Activated T-helper 2 cell treated with anti-CD3 and anti-CD28 coated beads, Interferon-gamma antibody, Interleukin-2, Interleukin-4, amounts not matched to agents 10 μg/mL and 5 μg/mL and 100 μg/mL, durations not matched to agents 14 hours and 24 hours and 36 hours (primary cell): ENCODE measurements at regions not wholly inside any gene's neighbourhood (a gene's known extent, or its start where the extent isn't known, plus 50 kb on each side); places are given as distances from the start of the nearest gene placed in this dataset.

Experiments used
- DNase-seq: peaks from one replicate; pipeline ENCODE4 v3.0.0; 2021; ENCODE audit warnings: low spot score
- H3K27ac Mint-ChIP-seq: one replicate; pipeline ENCODE4 v1.8.0; 2021; ENCODE audit warnings: mixed read lengths
- H3K27me3 Mint-ChIP-seq: one replicate; pipeline ENCODE4 v1.8.0; 2021; ENCODE audit warnings: low read depth, mixed read lengths
- H3K36me3 Mint-ChIP-seq: one replicate; pipeline ENCODE4 v1.8.0; 2021; ENCODE audit warnings: low read depth, mixed read lengths
- H3K4me1 Mint-ChIP-seq: one replicate; pipeline ENCODE4 v1.8.0; 2021; ENCODE audit warnings: low read depth, mixed read lengths
- H3K4me3 Mint-ChIP-seq: one replicate; pipeline ENCODE4 v1.8.0; 2021; ENCODE audit warnings: low read depth, mild to moderate bottlenecking, moderate library complexity, mixed read lengths
- H3K9me3 Mint-ChIP-seq: one replicate; pipeline ENCODE4 v1.8.0; 2021; ENCODE audit warnings: mixed read lengths
- intact Hi-C: fragments of 100-400 bp; cut with micrococcal nuclease; formaldehyde crosslinking; loops from one replicate; pipeline ENCODE4 v1.15.1; 2023

DNA sequence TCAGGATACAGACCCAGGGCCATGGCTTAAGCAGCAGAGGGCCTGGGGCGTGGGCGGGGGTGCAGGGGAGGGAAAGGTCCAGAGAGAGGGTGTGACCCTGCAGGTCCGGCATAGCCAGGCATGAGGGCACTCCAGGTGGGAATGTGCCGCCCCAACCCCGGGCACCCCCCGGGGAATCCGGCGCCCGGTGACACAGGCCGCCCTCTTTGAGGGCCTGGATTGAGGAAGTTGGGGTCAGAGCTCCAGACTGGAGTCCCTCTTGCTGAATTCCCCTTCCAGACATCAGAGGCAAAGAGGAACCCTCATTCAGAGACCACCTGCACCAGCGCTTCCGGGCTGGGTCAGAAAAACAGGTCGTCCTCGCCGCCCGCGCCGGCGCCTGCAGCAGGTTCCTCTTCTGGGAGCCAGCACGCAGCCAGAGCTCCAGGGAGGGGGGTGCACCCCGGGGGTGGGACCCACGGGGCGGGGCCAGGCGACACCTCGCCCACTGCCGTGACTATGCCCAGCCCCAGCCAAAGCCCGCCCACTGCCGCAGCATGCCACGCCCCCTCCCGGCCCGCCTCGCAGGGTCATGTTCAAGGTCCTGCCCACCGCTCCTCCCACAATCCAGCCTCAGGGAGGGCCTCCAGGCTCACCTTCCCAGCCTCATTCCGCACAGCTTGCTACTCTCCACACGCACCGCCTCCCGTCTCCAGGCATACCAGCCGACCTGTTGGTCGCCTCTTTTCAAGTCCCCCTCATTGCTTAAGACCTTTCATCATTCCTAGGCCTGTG is 98.3 kb upstream of the ID2 start:
- Mint-ChIP-seq H3K36me3 (no peaks in the 10 kb centered on the region), H3K9me3 (no peaks in the 10 kb centered on the region), H3K27me3 (peaks cover 5% of the 10 kb centered on the region), H3K4me1 (peaks cover 58% of the 10 kb centered on the region), H3K4me3 (peak overlapping the region; percentile 45), H3K27ac (no peak overlapping the region)
- DNase-seq = peak; percentile 37
- intact Hi-C loops = no loop called here

DNA sequence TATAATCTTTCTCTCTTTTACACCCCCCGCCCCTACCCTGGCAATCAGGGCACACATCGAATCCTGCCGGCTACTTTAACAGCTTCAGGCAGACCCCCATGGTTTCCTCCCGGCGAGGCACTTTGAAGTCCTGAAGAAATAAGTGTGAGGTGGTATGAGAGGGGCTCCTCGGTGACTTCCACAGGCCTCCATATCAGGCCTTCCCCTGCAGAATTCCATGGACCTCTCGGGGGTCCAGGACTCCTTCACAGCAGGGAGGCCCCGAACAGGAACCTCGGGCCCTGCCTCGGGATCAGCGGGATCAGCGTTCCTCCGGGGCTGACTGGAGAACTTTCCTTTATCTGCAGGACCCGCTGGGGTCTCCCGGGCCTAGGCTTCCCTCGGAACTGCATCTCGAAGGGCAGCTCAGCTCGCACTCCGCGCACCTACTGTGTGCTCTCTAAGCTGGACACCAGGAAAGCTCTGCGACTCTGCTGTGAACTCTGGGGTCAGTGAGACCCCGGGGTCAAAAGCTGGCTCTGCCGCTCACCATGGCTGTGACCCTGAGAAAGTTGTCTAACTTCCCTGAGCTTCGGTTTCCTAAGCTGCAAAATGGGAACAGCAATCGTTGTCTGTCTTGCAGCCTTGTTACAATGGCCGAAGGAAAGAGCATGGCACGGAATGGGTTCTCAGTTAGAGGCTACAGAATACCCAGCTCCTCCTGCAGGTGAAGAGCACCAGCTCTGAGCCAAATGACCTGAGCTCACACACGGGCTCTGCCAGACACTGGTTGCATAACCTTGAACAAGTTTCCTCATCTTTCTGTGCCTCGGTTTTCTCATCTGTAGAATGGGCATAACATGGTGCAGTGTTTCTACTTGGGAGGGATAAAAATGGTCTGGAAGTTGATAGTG is 97.4 kb upstream of the ID2 start:
- H3K4me1 Mint-ChIP-seq = peaks cover 62% of the 10 kb centered on the region
- H3K9me3 Mint-ChIP-seq = no peaks in the 10 kb centered on the region
- peaks cover 8% of the 10 kb centered on the region for H3K27me3 Mint-ChIP-seq
- no peaks in the 10 kb centered on the region for H3K36me3 Mint-ChIP-seq
- no peak for DNase-seq
- intact Hi-C loops = loop anchor here (5.0 kb wide), 1 partner anchor 272 kb away; no protein-coding TSS in a partner anchor
- peak overlapping the region; percentile 45 for H3K4me3 Mint-ChIP-seq
- no peak overlapping the region for H3K27ac Mint-ChIP-seq

DNA sequence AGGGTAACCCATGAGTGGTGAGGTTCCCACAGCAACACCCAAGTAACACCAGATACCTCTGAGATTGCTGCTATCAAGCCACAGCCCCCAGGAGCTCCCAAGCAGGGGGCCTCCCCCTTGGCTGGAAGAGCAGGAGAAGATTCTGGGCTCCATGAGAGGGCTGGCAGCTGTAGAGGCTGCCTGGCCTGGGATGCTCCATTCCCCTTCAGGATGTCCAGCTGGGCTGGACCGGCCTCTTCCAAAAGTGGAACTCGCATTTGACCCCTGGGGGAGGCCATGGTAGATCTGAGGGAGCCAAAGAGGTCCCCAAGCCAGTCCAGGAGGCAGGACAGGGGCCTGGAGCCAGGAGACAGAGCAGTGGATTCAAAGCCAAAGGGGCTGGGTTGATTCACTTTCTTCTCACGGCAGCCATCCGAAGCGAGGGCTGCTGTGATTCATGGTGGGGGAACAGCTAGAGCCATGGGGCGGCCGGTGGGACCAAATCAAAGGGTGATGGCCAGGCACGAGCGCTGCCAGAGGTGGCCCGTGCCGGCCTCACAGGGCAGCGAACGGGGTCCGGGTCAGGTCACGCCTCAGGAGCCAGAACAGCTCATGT is 95.3 kb upstream of the ID2 start:
- peak overlapping the region; percentile 57 for H3K27ac Mint-ChIP-seq

DNA sequence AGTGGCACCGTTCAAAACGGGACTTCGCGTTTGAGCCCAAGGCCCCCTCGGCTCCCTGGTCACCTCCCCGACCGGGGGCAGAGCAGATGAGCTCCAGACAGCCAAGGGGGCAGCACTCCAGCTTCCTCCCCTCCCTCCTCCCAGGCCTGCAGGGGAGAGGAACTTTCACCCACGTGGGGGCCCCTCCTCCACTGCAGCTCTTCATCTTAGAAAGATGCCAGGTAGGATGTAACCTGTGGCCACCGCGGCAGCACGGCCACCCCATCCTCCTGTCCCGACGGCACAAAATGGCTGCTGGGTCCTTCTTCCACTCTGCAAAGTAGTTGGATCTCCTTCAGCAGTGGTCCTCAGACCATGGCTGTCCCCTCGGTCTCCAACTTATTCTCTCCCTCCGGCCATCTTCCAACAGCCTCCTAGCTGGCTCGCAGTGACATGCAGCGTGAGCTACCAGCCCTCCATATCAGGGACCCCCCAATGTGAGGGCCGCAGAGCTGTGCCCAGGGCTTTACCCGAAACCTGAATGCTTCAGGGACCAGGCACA is 94.5 kb upstream of the ID2 start:
- peaks cover 48% of the 10 kb centered on the region for H3K4me1 Mint-ChIP-seq
- H3K27ac Mint-ChIP-seq = peak overlapping the region; percentile 55
- H3K27me3 Mint-ChIP-seq = peaks cover 22% of the 10 kb centered on the region
- no peak for DNase-seq
- no peaks in the 10 kb centered on the region for H3K36me3 Mint-ChIP-seq
- H3K9me3 Mint-ChIP-seq = no peaks in the 10 kb centered on the region
- H3K4me3 Mint-ChIP-seq = no peak overlapping the region
- intact Hi-C loops = loop anchor here (2.0 to 5.0 kb wide), 3 partner anchors 95 to 275 kb away; partner anchors contain the start of gene ID2

More for the DNA sequence above, 95.3 kb upstream of the ID2 start:
- H3K4me1 Mint-ChIP-seq = peaks cover 52% of the 10 kb centered on the region
- peak overlapping the region; percentile 26 for H3K4me3 Mint-ChIP-seq
- no peaks in the 10 kb centered on the region for H3K36me3 Mint-ChIP-seq
- intact Hi-C loops = loop anchor here (1.0 to 5.0 kb wide), 6 partner anchors 22 to 274 kb away; partner anchors contain the start of gene ID2
- no peak for DNase-seq
- H3K27me3 Mint-ChIP-seq = peaks cover 16% of the 10 kb centered on the region
- no peaks in the 10 kb centered on the region for H3K9me3 Mint-ChIP-seq

DNA sequence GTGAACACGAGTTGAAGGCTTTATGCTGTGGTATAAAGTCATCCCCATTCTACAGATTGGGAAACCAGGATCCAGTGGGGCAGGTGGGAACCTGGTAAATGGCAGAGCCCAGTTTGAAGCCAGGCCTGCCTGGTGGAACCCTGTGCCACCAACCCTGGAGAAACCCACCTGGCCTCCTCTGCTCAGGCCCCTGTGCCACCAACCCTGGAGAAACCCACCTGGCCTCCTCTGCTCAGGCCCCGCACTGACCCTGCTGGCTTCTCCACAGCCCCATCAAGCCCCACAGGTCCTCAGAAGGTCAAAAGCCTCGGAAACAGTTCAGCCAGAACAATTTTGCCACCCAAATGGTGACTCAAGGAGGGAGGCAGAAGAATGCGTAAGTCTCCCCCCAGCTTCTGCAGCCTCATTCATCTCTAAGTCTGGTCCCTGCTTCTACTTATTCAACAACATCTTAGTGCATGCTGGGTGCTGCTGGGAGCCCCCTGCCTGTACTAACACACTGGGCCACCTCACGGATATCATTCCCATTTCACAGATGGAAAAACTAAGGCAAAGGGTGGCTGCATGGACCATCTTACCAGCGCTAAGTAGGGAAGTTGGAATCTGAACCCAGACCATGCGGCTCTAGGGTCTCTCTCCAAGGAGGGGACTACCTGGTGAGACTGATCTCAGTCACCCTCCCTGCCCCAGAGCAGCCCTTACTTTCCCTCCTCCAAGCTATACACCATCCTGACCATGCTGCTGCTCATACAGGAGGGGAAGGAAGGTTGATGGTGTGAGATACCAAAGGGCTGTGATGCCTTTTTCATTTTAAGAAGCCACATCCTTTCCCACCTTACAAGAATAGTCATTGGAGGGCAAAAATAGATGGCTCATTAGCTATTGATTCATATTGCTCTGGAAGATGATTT is 93.7 kb upstream of the ID2 start:
- Mint-ChIP-seq H3K4me1 (peaks cover 48% of the 10 kb centered on the region), H3K27ac (peak overlapping the region; percentile 55), H3K27me3 (peaks cover 24% of the 10 kb centered on the region), H3K4me3 (no peak overlapping the region), H3K36me3 (no peaks in the 10 kb centered on the region), H3K9me3 (no peaks in the 10 kb centered on the region)
- intact Hi-C loops = loop anchor here (2.0 to 5.0 kb wide), 3 partner anchors 95 to 276 kb away; partner anchors contain the start of gene ID2
- no peak for DNase-seq

DNA sequence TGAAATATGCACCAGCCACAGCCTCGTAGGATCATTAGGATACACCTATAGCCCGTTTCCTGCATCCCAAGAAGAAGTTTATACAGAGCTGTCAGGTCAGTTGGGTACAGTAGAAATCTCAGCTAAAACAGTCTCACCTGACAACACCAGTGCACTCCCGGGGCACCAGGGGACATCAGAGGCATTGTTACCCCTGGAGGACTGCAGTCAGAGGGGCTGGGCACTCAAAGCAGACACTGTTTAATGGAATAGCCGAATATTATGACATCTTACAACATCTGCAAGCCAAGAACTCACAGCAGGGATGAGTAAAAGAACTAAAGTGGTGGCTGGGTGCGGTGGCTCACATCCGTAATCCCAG is 93.0 kb upstream of the ID2 start:
- Mint-ChIP-seq H3K27ac (no peak overlapping the region), H3K36me3 (no peaks in the 10 kb centered on the region), H3K9me3 (no peaks in the 10 kb centered on the region), H3K4me1 (peaks cover 52% of the 10 kb centered on the region), H3K27me3 (peaks cover 25% of the 10 kb centered on the region), H3K4me3 (no peak overlapping the region)
- DNase-seq = no peak
- intact Hi-C loops = loop anchor here (5.0 kb wide), 1 partner anchor 277 kb away; no protein-coding TSS in a partner anchor

DNA sequence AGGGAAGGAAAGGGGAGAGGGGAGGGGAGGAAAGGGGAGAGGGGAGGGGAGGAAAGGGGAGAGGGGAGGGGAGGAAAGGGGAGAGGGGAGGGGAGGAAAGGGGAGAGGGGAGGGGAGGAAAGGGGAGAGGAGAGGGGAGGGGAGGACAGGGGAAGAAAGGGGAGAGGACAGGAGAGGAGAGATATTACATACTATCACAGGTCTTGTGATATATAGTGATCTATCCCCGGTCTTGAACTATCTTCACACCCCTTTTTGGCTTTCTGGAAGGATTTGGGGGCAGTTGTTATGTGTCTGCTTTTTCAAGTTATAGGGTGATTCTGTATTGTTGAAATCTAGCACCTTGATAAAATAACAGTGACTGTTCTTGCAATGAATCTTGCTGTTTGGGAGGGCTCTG is 92.1 kb upstream of the ID2 start:
- DNase-seq = no peak
- Mint-ChIP-seq H3K4me3 (no peak overlapping the region), H3K4me1 (peaks cover 53% of the 10 kb centered on the region), H3K36me3 (no peaks in the 10 kb centered on the region), H3K27me3 (peaks cover 25% of the 10 kb centered on the region), H3K27ac (no peak overlapping the region), H3K9me3 (no peaks in the 10 kb centered on the region)
- intact Hi-C loops = loop anchor here (5.0 kb wide), 1 partner anchor 277 kb away; no protein-coding TSS in a partner anchor

DNA sequence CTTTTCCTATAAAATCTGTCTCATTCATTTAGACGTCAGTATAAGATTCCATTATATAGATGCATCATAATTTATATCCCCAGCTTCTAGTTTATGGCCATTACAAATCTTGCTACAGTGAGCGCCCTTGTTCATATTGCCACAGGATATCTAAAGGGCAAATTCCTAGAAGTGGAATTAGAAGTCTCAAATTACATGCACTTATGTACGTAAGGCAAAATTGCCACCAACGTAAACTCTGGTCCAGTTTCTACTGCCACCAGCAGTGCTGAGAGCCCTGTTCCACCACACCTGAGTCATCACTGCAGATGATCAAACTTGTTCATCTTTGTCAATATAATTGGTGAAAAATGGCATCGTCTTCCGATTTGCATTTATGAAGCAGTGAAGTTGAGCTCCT is 90.9 kb upstream of the ID2 start:
- no peak overlapping the region for H3K27ac Mint-ChIP-seq
- peaks cover 49% of the 10 kb centered on the region for H3K4me1 Mint-ChIP-seq
- no peaks in the 10 kb centered on the region for H3K9me3 Mint-ChIP-seq
- intact Hi-C loops = no loop called here
- DNase-seq = no peak
- H3K4me3 Mint-ChIP-seq = no peak overlapping the region
- H3K36me3 Mint-ChIP-seq = no peaks in the 10 kb centered on the region
- H3K27me3 Mint-ChIP-seq = peaks cover 25% of the 10 kb centered on the region

DNA sequence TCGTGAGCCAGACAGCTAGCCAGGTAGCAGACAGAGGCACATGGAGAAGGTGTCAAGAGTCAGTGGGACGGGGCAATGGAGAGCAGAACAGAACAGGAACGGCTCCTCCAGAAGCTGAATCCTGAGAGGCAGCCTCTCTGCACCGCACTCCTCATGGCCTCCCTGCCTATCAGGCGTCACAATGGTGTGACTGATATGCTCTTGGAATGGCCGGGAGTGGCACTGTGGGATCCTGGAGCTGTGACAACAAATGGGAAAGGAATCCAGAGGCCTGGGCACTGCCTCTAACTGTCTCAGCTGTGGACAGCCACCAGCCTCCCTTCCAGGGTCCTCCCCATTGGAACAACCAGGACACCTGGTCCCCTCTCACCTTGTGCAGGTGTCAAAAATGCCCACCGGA is 89.1 kb upstream of the ID2 start:
- Mint-ChIP-seq H3K27ac (no peak overlapping the region), H3K4me3 (no peak overlapping the region), H3K9me3 (no peaks in the 10 kb centered on the region), H3K36me3 (no peaks in the 10 kb centered on the region), H3K27me3 (peaks cover 28% of the 10 kb centered on the region), H3K4me1 (peaks cover 34% of the 10 kb centered on the region)
- intact Hi-C loops = no loop called here
- no peak for DNase-seq

DNA sequence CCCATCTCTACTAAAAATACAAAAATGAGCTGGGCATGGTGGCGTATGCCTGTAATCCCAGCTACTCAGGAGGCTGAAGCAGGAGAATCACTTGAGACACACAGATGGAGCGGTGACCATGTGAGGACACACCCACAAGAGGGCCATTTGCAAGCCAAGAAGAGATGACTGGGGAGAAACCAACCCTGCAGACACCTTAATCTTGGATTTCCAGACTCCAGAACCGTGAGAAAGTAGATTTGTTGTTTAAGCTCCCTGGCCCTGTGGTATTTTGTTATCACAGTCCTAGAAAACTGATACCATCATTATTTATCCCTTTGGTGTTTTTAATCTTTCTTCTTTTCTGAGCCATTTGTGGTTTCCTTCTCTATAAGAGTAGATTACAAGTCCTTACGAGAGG is 88.6 kb upstream of the ID2 start:
- intact Hi-C loops = no loop called here
- peaks cover 30% of the 10 kb centered on the region for H3K27me3 Mint-ChIP-seq
- H3K4me3 Mint-ChIP-seq = no peak overlapping the region
- H3K27ac Mint-ChIP-seq = no peak overlapping the region
- DNase-seq = no peak
- peaks cover 29% of the 10 kb centered on the region for H3K4me1 Mint-ChIP-seq
- H3K36me3 Mint-ChIP-seq = no peaks in the 10 kb centered on the region
- no peaks in the 10 kb centered on the region for H3K9me3 Mint-ChIP-seq

DNA sequence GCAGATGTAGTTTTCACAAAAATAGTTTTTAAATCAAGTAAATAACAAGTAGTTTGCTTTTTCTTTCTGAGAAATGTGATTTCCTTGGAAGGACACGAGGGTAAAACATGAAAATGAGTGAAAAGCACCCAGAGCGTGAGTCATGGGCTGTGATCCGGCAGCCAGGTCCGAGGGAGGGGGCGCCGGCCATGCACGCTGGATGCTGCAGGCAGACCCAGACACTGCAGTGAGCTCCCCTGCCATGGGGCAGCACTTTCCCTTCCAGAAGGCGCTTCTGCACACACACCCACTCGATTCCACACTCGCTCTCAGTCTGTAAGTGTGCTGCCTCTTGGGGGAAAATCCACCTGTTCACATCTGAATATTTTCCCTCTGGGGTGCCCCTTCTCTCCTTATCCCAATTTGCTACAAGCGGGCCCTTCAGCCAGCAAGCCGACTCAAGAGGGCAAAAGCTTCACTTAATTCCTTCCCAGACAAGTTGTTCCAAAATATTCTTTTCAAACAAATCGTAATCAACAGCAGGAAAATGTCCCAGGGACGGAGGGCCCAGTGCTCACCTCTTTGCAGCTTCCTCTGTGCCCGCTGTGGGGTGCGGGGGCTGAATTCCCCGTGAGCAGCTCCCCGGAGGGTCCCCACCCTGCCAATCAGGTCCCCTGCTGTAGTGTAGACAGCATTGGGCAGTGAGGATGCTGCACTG is 87.0 kb upstream of the ID2 start:
- Mint-ChIP-seq H3K27me3 (peaks cover 25% of the 10 kb centered on the region), H3K27ac (no peak overlapping the region), H3K36me3 (no peaks in the 10 kb centered on the region), H3K4me3 (no peak overlapping the region), H3K9me3 (no peaks in the 10 kb centered on the region), H3K4me1 (peaks cover 20% of the 10 kb centered on the region)
- intact Hi-C loops = no loop called here
- no peak for DNase-seq
